ENCODE measurements at regions not wholly inside any gene's neighbourhood (a gene's known extent, or its start where the extent isn't known, plus 50 kb on each side); places are given as distances from the start of the nearest gene placed in this dataset.

- Histone ChIP-seq H3K4me2 (ENCODE audit: low read length) (no peak overlapping the region), H3F3A (ENCODE audit: control insufficient read depth, insufficient read depth) (no peaks in the 10 kb centered on the region), H3K27ac (ENCODE audit: low read depth, low read length) (no peak overlapping the region), H3K4me1 (ENCODE audit: control insufficient read depth, low read length) (no peaks in the 10 kb centered on the region), H3K36me3 (ENCODE audit: control insufficient read depth, low read length) (no peaks in the 10 kb centered on the region), H3K27me3 (ENCODE audit: control insufficient read depth, low read length) (no peaks in the 10 kb centered on the region), H4K20me1 (ENCODE audit: control insufficient read depth, insufficient read depth, low read depth, low read length) (no peaks in the 10 kb centered on the region), H3K9me3 (ENCODE audit: control insufficient read depth, insufficient read depth, low read length) (no peaks in the 10 kb centered on the region), H3K9me2 (replicated peaks; ENCODE audit: control insufficient read depth, low read length) (no peaks in the 10 kb centered on the region), H3K4me3 (ENCODE audit: low read length) (no peak overlapping the region), H3K79me2 (ENCODE audit: control insufficient read depth, low read length) (no peaks in the 10 kb centered on the region)
- no peak for TF ChIP-seq EZH2phosphoT487 (IDR thresholded peaks at IDR 0.05; ENCODE audit: borderline replicate concordance, low read length)
- TF ChIP-seq, protein P1, sequence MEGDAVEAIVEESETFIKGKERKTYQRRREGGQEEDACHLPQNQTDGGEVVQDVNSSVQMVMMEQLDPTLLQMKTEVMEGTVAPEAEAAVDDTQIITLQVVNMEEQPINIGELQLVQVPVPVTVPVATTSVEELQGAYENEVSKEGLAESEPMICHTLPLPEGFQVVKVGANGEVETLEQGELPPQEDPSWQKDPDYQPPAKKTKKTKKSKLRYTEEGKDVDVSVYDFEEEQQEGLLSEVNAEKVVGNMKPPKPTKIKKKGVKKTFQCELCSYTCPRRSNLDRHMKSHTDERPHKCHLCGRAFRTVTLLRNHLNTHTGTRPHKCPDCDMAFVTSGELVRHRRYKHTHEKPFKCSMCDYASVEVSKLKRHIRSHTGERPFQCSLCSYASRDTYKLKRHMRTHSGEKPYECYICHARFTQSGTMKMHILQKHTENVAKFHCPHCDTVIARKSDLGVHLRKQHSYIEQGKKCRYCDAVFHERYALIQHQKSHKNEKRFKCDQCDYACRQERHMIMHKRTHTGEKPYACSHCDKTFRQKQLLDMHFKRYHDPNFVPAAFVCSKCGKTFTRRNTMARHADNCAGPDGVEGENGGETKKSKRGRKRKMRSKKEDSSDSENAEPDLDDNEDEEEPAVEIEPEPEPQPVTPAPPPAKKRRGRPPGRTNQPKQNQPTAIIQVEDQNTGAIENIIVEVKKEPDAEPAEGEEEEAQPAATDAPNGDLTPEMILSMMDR (IDR thresholded peaks at IDR 0.05; ENCODE audit: low read depth, low read length, poor library complexity, severe bottlenecking): no peak
Observed at GRCh38 chr2:107025291-107025857, 139.4 kb upstream of the ST6GAL2 start.

DNA sequence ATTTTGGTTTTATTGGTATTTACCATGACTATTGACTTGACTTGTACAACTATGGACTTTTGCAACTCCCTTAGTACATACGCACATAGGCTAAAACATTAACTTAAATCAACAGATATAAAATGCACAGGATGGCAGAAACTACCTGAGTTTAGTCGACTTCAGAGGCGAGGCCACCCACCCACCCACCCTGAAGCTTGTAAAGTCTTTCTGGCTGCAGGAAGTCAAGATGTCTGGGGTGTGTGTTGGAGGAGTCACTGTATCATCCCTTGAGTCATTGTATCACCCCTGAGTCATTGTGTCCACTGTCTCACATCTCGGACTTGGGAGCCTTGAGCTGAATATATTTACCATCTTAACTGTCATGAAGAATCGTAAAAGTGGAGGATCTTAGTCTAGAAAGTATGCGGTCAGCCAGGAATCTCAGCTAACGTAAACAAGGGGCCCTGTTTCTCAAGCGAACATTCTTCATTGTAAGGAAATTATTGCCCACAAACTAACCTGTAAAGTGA, 140.0 kb upstream of the ST6GAL2 start:
- no peaks in the 10 kb centered on the region for H3K27me3 ChIP-seq (ENCODE audit: control insufficient read depth, low read length)
- no peaks in the 10 kb centered on the region for H3K36me3 ChIP-seq (ENCODE audit: control insufficient read depth, low read length)
- no peaks in the 10 kb centered on the region for H4K20me1 ChIP-seq (ENCODE audit: control insufficient read depth, insufficient read depth, low read depth, low read length)
- no peaks in the 10 kb centered on the region for H3K79me2 ChIP-seq (ENCODE audit: control insufficient read depth, low read length)
- no peak overlapping the region for H3K27ac ChIP-seq (ENCODE audit: low read depth, low read length)
- TF ChIP-seq, protein P1 (IDR thresholded peaks at IDR 0.05; ENCODE audit: low read depth, low read length, poor library complexity, severe bottlenecking): no peak
- no peaks in the 10 kb centered on the region for H3K4me1 ChIP-seq (ENCODE audit: control insufficient read depth, low read length)
- H3K9me3 ChIP-seq (ENCODE audit: control insufficient read depth, insufficient read depth, low read length): no peaks in the 10 kb centered on the region
- H3F3A ChIP-seq (ENCODE audit: control insufficient read depth, insufficient read depth): no peaks in the 10 kb centered on the region
- H3K4me2 ChIP-seq (ENCODE audit: low read length): no peak overlapping the region
- H3K4me3 ChIP-seq (ENCODE audit: low read length): no peak overlapping the region
- no peaks in the 10 kb centered on the region for H3K9me2 ChIP-seq (replicated peaks; ENCODE audit: control insufficient read depth, low read length)

- H3K9me3 ChIP-seq (ENCODE audit: control insufficient read depth, insufficient read depth, low read length): no peaks in the 10 kb centered on the region
- H3K9me2 ChIP-seq (replicated peaks; ENCODE audit: control insufficient read depth, low read length): no peaks in the 10 kb centered on the region
- no peaks in the 10 kb centered on the region for H3K79me2 ChIP-seq (ENCODE audit: control insufficient read depth, low read length)
- no peak for TF ChIP-seq EZH2phosphoT487 (IDR thresholded peaks at IDR 0.05; ENCODE audit: borderline replicate concordance, low read length)
- TF ChIP-seq, protein P1 (IDR thresholded peaks at IDR 0.05; ENCODE audit: low read depth, low read length, poor library complexity, severe bottlenecking): no peak
- H3K4me1 ChIP-seq (ENCODE audit: control insufficient read depth, low read length): no peaks in the 10 kb centered on the region
- H3K36me3 ChIP-seq (ENCODE audit: control insufficient read depth, low read length): no peaks in the 10 kb centered on the region
- H3K4me3 ChIP-seq (ENCODE audit: low read length): no peak overlapping the region
- no peaks in the 10 kb centered on the region for H3K27me3 ChIP-seq (ENCODE audit: control insufficient read depth, low read length)
- no peak overlapping the region for H3K4me2 ChIP-seq (ENCODE audit: low read length)
- H4K20me1 ChIP-seq (ENCODE audit: control insufficient read depth, insufficient read depth, low read depth, low read length): no peaks in the 10 kb centered on the region
- no peak overlapping the region for H3K27ac ChIP-seq (ENCODE audit: low read depth, low read length)
- no peaks in the 10 kb centered on the region for H3F3A ChIP-seq (ENCODE audit: control insufficient read depth, insufficient read depth)
Observed at GRCh38 chr2:107027205-107027604, 141.2 kb upstream of the ST6GAL2 start.
